ENCODE measurements at regions not wholly inside any gene's neighbourhood (a gene's known extent, or its start where the extent isn't known, plus 50 kb on each side); places are given as distances from the start of the nearest gene placed in this dataset.
"Not testable (repeated sequence)": the region's sequence is repeated elsewhere in the genome, so short reads cannot be mapped to it uniquely, and the experiment has no call there.

DNA sequence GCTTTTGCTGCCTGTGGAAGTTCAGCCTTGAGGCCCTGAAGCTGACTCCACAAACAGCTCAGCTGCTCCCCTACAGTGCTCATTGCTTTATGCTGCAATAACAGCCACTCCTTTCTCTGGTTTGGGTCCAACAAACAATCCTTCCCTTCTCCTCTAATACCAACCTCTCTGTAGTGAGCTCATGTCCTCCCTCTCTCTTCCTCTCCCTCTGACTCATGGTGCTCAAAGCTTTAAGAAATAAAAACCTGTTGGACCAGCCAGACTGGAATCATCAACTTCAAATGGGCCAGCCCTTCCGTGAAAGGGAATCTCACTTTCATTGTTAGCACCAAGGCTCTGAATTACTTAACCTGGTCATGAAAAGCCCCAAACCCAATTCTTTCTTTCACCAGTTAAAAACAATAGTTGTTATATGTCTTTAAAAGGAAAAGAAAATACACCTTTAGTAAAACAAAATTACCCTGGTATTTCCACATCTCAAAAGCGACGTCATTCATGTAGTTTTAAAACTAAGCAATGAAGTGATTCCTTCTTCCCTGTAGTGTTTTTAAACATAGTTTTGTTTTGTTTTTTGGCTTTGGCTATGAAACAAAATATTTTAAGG lies 126.4 kb downstream of the DUSP6 start:
- DNase-seq = no peak

DNA sequence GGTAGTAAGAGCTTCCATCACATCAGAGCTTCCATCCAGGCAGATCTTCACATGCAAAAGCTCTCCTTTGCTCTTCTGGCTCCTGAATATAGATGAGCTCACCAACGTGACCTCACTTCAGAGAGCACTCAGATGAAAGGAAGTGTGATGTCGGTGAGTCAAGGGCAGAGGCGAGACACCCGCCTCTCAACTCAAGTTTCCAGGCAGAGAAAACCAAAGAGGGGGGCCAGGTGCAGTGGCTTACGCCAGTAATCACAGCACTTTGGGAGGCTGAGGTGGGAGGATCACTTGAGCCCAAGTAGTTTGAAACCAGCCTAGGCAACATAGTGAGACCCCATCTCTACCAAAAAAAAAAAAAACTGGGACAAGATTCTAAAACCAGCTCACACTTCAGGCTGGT lies 126.9 kb downstream of the DUSP6 start:
- no peak for DNase-seq

DNA sequence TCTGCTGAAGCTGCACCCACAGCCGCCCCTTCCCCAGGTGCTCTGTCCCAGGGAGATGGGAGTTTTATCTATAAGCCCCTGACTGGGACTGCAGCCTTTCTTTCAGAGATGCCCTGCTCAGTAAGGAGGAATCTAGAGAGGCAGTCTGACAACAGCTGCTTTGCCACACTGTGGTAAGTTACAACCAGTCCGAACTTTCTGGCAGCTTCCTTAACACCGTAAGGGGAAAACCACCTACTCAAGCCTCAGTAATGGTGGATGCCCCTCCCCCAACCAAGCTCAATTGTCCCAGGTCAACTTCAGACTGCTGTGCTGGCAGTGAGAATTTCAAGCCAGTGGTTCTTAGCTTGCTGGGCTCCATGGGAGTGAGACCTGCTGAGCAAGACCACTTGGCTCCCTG lies 129.7 kb downstream of the DUSP6 start:
- not testable (repeated sequence) for DNase-seq

DNA sequence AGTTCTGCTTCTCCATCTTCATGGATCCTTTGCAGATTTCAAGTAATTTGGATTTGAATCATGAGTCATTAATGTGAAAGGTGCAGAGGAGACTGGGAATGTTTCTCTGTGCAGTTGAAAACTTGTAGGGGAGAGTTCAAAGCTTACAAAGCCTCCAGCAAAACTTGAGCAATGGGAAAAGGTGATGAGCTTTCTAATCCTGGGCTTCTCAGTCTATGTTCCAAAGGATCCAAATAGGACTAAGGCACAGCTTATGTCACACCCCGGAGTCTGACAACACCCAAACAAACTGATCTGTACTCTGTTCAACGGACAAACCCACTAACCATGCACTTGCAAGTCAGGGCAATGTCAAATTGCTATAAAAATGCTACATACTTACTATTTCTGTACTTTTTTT lies 134.8 kb downstream of the DUSP6 start:
- DNase-seq = no peak

DNA sequence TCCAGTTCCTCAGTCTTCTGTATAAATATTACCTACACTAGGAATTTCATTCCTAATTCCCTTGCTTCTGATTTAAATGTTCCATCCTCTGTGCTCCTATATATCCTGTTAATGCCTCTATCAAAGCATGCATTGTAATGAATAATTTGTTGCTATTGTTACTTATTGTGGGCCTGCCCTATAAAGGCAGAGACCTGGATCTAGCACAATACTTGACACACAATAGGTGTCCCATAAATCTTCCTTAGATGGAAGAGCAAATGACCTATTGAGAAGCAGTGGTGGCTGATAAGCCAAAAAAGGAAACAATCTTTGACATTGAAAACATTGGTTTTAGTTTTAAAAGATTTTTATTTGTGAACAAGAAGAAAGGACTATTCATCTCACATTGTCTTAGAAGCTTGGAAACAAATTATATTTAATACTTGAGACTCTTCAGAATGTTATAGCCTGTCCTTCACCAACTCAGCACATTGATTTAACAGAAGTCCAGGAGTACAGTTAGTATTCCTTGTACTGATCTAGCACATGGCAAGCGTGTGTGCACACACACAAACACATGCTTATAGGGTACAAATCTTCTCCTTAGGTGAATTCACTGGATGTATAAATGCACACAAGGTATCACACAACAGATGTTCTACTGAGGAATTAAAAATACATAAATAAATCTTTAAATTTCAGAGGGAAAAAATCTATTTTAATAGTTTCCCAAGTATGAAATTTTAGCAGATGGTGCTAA lies 135.9 kb downstream of the DUSP6 start:
- no peak for DNase-seq

DNA sequence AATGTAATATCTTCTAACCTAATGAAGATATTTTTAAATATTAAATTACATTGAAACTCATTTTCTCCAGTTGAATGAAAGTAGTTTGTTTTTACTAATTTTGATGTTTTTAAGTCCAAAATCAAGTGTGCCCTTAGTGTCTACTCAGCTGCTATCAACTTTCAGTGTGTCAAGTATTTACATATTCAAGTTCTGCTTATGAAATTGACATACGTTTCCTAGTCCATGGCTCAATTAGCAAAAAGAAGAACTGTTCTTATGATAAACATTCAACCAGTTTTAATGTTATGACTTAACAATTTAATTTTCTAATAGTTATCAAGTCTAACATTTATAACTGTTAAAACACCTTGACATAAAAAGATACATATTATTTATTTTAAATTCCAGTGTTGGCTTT lies 137.1 kb downstream of the DUSP6 start:
- no peak for DNase-seq

DNA sequence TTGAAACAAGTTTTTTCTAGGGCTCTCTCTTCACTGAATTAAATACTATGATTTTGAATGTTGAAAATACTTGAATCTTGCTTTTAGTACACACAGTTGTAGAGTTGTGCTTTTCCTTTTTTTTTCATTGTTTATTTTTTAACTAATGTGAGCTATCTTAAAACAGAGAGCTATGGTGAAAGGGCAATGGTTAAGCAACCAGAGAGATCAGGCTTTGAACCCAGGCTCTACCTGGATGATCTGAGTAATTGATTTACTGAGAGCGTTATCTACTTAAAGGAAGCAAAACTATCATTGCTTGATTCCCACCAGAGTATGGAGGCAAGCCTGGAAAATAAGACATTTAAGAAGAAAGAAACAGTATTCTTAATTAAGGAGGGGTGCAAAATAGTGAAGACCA lies 138.6 kb downstream of the DUSP6 start:
- DNase-seq = no peak

DNA sequence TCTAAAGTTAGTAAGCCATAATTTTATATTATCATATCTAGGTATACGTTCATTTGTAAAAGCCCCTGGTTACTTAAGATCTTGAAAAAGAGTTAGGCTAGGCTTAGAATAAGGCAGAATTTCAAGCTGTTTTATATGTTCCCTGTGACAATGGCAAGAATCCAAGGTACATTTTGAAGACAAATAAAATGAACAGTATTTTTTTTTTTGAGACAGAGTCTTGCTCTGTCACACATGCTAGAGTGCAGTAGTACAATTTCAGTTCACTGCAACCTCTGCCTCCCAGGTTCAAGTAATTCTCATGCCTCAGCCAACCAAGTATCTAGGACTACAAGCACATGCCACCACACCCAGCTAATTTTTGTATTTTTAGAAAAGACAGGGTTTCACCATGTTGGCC lies 139.2 kb downstream of the DUSP6 start:
- DNase-seq = no peak

DNA sequence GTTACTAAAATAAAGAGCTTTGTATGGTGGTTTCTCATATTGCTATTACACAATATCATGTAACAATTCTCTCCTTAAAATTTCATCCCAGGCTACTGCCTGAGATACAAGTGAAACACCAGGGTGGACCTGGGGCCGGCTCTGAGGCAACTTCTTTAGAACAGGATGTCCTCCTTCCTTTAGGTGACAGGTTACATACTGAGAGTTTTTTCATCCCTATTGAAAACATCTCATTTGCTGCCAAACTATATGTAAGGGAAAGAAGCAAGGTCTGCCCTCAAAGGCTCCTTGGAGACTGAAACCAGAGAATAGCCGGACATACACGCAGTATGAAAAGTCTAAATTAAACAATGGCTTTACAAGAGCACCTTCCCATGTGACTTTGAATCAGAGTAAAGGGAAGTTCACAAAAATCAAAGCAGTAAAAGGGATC lies 139.9 kb downstream of the DUSP6 start:
- no peak for DNase-seq

DNA sequence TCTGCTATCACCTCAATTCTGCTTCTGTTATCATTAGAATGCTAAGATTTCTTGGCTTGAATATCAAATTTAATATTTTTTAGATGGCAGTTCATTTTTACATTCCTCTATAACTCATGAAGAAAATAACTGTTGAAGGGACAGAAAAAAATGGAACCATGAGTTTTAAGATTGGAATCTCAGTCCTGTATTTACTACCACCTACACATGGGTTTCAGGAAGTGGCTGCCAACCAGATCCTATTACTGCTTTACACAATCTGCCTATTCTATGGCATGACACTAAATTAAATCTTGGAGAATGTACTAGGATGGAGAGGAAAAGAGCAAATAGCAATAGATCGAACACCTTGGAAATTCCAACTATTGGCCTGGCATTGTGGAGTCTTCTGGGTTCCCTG lies 140.8 kb downstream of the DUSP6 start:
- no peak for DNase-seq

DNA sequence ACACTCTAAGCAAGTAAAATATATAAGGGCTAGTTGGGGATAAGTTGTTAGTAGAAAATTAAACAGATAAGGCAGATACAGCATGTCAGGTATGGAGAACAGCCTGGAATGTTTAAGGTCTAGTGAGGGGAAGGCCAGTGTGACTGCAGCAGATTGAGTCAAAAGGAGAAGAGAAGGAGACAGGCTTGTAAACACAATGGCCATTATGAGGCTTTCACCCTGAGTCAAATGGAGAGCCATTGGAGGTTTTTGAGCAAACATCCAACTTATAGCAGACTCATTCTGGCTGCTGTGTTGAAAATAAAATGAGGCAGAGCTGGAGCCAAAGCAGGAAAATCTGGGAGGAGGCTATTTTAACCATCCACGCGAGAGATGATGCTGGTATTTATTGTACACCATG lies 142.0 kb downstream of the DUSP6 start:
- no peak for DNase-seq

DNA sequence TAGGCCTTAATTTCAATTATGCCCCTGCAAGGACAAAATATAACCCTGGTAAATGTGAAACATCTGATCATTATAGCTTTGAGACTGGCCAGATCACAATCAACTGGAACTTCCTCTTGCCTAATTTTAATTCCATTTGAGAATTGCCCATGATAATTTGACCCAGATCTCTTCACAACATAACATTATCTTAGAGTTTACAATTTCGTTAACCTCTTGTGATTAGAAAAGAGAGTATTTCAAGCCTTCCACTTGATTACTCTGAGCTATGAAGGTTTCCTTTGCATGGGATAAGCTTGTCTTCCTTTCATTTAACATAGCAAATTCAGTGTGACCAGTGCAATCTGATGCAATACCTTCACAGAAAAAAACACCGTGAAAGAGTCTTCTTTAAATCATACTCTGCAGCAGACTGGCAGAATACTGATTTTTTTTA lies 143.6 kb downstream of the DUSP6 start:
- DNase-seq = no peak

DNA sequence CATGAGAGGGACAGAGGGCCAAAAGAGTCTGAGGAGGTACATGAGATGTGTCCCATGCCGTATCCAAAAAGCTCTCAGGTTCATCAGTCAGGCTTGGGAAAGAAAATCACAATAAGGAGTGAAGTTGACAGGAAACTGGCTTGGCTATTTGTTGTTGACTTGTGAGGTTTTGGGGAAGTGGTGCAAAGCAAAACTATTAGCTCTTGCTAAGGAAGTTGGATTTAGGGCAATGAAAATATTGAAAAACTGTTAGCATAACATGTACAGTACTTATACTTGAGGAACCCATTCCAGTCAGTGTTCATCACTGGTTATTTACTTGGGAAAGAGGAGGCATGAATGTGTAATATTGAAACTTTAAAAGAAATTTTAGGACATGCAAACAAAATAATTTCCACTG lies 145.9 kb downstream of the DUSP6 start:
- DNase-seq = no peak

DNA sequence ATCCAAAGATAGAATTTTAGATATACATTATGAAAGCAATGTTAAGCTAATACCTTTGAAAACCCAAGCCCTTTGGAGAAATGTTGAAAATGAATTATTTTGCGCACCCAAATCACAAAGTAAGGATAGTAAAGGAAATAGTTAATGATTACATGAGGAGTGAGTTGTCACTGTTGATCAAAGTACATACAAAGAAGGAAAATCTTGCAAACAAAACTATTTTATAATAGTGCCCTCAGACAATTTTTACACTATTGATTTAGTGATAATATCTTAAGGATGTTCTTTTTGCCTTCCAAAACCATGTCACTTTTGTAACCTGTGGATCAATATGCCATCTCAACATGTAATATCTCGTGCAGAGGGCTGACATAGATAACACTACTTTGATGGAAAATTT lies 146.8 kb downstream of the DUSP6 start:
- DNase-seq = no peak

DNA sequence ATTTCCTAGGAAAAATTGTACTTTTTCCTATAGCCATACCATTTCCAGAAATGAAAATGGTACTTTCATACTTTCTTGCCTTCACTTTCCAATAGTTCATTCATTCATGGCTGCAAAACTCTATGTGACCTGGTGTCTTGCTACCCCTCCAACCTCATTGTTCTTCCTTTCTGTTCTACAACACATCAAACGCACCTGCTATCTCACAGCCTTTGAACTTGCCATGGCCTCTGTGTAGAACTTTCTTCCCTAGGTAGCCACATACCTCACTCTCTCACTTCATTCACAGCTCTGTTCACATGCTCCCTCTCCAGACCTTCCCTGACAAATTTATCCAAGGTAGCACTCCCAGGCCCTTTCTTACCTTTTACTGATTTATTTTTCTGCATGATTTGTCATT lies 149.2 kb downstream of the DUSP6 start:
- DNase-seq = no peak

DNA sequence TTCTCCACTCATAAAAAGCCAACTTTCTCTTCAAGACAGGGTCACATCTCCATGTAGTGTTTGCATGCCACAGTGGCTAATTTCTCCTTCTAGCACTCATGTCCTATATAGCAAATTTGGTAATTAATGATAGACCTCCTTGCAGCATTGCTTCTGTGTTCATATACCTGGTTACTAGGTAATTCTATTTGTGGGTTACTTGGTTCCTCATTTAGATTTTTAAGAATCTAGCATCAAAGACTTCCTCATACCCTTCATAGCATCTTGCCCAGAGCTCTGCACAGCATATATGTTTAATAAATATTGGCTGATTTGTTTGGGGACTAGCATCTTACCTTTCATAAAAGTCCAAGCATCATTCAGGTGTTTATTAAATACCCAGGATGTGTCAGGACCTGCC lies 152.1 kb downstream of the DUSP6 start:
- DNase-seq = no peak

DNA sequence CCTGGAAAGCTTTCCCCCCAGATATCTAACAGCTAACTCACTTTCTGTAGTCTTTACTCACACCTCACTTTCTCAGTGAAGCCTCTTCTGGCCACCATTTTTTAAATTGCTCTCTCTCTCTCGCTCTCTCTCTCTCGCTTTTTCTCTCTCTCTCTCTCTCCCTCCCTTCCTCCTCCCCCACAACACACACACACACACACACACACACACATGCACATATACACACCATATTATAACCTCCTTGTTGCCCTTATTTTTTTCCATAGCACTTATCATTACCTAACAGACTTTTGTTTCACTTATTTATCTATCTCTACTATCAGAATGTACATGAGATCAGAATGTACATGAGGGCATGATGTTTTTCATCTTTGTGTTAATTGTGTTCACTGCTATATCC lies 156.8 kb downstream of the DUSP6 start:
- DNase-seq = no peak

DNA sequence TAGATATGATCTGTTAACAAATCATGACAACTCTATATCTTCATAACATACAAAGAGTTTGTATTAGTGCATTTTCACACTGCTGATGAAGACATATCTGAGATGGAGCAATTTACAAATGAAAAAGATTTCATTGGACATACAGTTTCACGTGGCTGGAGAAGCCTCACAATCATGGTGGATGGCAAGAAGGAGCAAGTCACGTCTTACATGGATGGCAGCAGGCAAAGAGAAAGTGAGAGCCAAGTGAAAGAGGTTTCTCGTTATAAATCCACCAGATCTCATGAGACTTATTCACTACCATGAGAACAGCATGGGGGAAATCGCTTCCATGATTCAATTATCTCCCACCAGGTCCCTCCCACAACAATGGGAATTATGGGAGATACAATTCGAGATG lies 157.6 kb downstream of the DUSP6 start:
- DNase-seq = no peak

DNA sequence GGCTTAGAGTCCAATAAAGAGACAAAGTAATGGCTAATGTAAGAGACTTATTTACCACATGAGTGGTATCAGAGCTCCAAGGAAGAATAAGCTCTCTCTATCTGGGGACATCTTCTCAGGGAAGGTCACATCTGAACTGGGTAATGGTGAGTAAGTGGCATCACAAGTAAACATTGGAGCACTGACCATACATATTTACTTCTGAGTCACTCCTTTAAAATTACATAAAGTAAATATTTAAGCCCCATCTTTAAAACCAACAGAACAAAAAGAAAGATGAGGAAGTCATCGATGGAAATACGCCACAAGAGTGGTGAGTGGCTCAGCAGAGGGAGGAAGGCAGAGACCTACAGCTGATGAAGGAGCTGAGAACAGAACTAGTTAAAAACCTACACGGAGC lies 159.9 kb downstream of the DUSP6 start:
- DNase-seq = no peak

DNA sequence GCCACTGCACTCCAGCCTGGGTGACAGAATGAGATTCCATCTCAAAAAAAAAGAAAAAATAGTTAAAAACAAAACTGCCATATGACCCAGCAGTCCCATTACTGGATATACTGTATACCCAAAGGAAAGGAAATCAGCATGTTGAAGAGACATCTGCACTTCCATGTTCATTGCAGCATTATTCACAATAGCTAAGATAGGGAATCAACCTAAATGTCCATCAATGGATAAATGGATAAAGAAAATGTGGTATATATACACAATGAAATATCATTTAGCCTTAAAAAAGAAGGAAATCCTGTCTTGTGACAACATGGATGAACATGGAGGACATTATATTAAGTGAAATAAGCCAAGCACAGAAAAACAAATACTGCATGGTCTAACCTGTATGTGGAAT lies 160.7 kb downstream of the DUSP6 start:
- not testable (repeated sequence) for DNase-seq

DNA sequence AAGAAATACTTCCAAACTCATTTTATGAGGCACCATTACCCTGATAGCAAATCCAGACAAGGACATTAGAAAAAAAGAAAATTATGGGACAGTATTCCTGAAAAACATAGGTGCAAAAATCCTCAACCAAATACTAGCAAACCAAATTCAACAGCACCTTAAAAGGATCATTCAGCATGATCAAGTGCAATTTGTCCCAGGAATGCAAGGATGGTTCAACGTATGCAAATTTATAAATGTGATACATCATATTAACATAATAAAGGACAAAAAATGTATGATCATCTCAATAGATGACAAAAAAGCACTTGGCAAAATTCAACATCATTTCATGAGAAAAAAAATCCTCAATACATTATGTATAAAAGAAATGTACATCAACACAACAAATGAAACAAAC lies 162.9 kb downstream of the DUSP6 start:
- DNase-seq = no peak

DNA sequence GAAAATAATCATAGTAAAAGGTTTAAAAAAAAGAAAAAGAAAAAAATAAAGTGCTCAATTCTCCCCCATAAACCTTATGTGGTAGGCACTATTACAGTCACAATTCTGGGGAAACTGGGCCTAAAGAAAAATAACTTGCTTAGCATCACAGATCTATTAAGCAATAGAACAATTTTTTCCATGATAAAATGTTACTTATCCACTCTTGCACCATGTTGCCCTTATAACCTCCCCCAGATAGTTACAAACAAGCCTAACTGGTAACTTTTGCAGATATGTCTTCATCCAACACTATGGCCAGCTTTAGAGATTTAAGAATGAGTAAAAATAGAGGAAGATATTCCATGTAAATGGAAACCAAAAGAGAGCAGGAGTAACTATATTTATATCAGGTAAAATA lies 164.8 kb downstream of the DUSP6 start:
- DNase-seq = no peak

DNA sequence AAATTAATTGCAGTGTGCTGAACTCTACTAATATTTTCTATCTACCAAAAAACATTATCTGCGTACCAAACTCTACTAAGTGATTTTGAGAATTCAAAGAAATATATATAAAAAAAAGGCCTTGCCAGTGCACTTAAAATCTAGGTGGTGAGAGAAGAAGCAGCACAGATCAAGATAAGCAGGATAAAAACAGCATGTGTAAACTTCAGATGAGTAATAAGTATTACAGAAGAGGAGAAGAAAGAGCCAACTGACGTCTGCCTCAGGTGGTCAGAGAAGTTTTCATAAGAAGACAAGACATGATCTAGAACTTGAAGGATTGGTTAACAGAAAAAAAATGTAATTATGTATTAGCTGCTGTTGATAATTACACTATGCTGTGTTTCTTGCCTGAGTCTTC lies 166.4 kb downstream of the DUSP6 start:
- no peak for DNase-seq

DNA sequence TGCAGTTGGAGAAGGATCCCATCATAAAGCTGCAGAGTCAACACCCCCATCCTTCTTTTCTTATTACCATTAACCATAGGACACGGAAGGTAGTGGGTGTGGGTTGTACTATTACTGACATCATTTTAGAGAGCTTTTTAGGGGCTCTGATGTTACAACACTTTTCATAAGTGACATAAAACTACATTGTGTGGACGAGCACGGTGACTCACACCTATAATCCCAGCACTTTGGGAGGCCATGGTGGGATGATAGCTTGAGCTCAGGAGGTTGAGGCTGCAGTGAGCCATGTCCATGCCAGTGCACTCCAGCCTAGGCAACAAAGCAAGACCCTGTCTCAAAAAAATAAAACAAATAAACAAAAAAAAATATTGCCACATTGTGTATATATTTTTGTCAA lies 167.1 kb downstream of the DUSP6 start:
- no peak for DNase-seq

DNA sequence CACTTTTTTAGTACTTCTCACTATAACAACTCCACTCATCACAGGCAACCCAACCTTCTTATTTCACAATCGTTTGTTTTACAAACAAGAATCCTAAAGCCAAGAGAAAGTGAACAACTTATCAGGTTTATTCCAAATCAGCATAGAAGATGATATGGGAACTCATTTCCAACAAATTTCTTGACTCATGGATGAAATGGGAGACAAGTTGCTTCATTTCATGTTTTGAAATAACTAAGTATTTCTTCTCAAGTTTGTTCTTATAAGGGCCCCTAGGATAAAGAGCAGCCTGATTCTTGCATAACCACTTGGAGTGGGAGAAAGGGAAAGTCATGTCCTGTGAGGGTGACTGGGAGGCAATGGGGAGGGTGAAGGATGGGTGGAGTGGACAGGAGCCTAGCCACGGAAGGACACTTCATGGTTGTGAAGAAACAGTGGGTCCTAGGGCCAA lies 168.3 kb downstream of the DUSP6 start:
- DNase-seq = no peak

Measured in effector CD8-positive, alpha-beta T cell (primary cell).